HCT116 (cell line): ENCODE measurements at regions not wholly inside any gene's neighbourhood (a gene's known extent, or its start where the extent isn't known, plus 50 kb on each side); places are given as distances from the start of the nearest gene placed in this dataset.

ENCODE experiments used
- ATAC-seq: fragments of 200-7000 bp; cut with Tn5 transposase; 2 replicates; pipeline ENCODE4 v1.9.1; 2020; ENCODE audit warnings: mild to moderate bottlenecking, moderate library complexity
- BruUV-seq: library from RNA; stranded (reverse); fragments of 400-500 nt; replicated peaks from 2 replicates; lab custom pipeline; 2021; lab: Mats Ljungman, UMichigan
- CTCF ChIA-PET: fragments of 300-600 bp; sonication (Branson Sonifier 250); formaldehyde crosslinking; loops from one replicate; lab custom pipeline; 2021; ENCODE audit warnings: antibody characterized with exemption; lab: Charles Lee
- POLR2A ChIA-PET: fragments of 300-600, 350-600 bp; sonication (Branson Sonifier 250); formaldehyde crosslinking; loops from one replicate; lab custom pipeline; 2021; ENCODE audit warnings: antibody characterized with exemption; lab: Charles Lee
- RAD21 ChIA-PET, 2 experiments: fragments of 300-600 bp; sonication (Branson Sonifier 250); formaldehyde crosslinking; loops; one replicate each; lab custom pipeline; 2023; ENCODE audit warnings: low total read pairs in 2 of 2; ENCODE audit not compliant: uncharacterized antibody in 2 of 2, unreplicated experiment in 2 of 2, low non-redundant PET in 1 of 2; lab: Charles Lee
- DNase-seq: peaks from one replicate; pipeline ENCODE4 v3.0.0-alpha.2; 2010; ENCODE audit warnings: low read depth, low spot score
- H2AFZ ChIP-seq: fragments of 200-600 bp; shearing (Covaris generic), sonication (generic); 2 replicates; pipeline ENCODE4 v1.6.1; 2017; ENCODE audit warnings: low read depth, mixed run types, mixed read lengths, antibody characterized with exemption, low read length; ENCODE audit not compliant: poor library complexity, severe bottlenecking
- H3K27ac ChIP-seq: 2 replicates; pipeline ENCODE4 v1.5.1; 2012; ENCODE audit warnings: low read depth, low read length
- H3K27me3 ChIP-seq: fragments of 200-600 bp; sonication (generic); 2 replicates; pipeline ENCODE4 v1.6.1; 2016; ENCODE audit warnings: mixed run types, low read length, mixed read lengths; ENCODE audit not compliant: insufficient read depth
- H3K36me3 ChIP-seq, 2 experiments: fragments of 200-500 bp in 1 of 2; fragments of 200-600 bp in 1 of 2; sonication (Bioruptor generic) in 1 of 2; sonication (generic) in 1 of 2; 2 replicates each; pipeline versions ENCODE4 v1.5.1 to v1.6.1; 2014 to 2016; ENCODE audit warnings: low read length in 2 of 2, inconsistent platforms in 1 of 2, mixed read lengths in 1 of 2, mixed run types in 1 of 2; ENCODE audit not compliant: insufficient read depth in 2 of 2, control insufficient read depth in 1 of 2
- H3K4me1 ChIP-seq, 2 experiments: fragments of 200-600 bp in 1 of 2; sonication (generic) in 1 of 2; 2 replicates each; pipeline versions ENCODE4 v1.5.1 to v1.6.1; 2012 to 2017; ENCODE audit warnings: low read length in 2 of 2, inconsistent platforms in 1 of 2, mild to moderate bottlenecking in 1 of 2, mixed read lengths in 1 of 2, mixed run types in 1 of 2, moderate library complexity in 1 of 2; ENCODE audit not compliant: insufficient read depth in 2 of 2, control insufficient read depth in 1 of 2
- H3K4me2 ChIP-seq: fragments of 200-600 bp; sonication (generic); 2 replicates; pipeline ENCODE4 v1.6.1; 2017; ENCODE audit warnings: mixed run types, low read length, mixed read lengths
- H3K4me3 ChIP-seq, 2 experiments: fragments of 200-600 bp in 1 of 2; sonication (generic) in 1 of 2; replicated peaks in 1 of 2; 2 replicates each; pipeline ENCODE4 v1.5.1; 2011 to 2016; ENCODE audit warnings: low read length in 2 of 2, control low read depth in 1 of 2, low read depth in 1 of 2, mild to moderate bottlenecking in 1 of 2, mixed read lengths in 1 of 2, mixed run types in 1 of 2
- H3K79me2 ChIP-seq: fragments of 200-600 bp; sonication (generic); 2 replicates; pipeline ENCODE4 v1.6.1; 2017; ENCODE audit warnings: mild to moderate bottlenecking, mixed run types, low read length, moderate library complexity, mixed read lengths; ENCODE audit not compliant: insufficient read depth
- H3K9ac ChIP-seq: fragments of 200-600 bp; sonication (generic); 2 replicates; pipeline ENCODE4 v1.6.1; 2016; ENCODE audit warnings: low read length, mixed read lengths
- H3K9me2 ChIP-seq: fragments of 200-600 bp; sonication (generic), shearing (Covaris generic); 2 replicates; pipeline ENCODE4 v1.6.1; 2017; ENCODE audit warnings: mixed run types, mild to moderate bottlenecking, moderate library complexity; ENCODE audit not compliant: insufficient read depth
- H3K9me3 ChIP-seq, 2 experiments: fragments of 200-500 bp in 1 of 2; fragments of 200-600 bp in 1 of 2; sonication (Bioruptor generic) in 1 of 2; sonication (generic) in 1 of 2; 2 replicates each; pipeline ENCODE4 v1.6.1; 2014 to 2017; ENCODE audit warnings: low read length in 2 of 2, mixed read lengths in 2 of 2, inconsistent platforms in 1 of 2, low read depth in 1 of 2, mild to moderate bottlenecking in 1 of 2, mixed run types in 1 of 2, moderate library complexity in 1 of 2; ENCODE audit not compliant: control insufficient read depth in 1 of 2, insufficient read depth in 1 of 2
- H4K20me1 ChIP-seq: fragments of 200-600 bp; sonication (generic), shearing (Covaris generic); 2 replicates; pipeline ENCODE4 v1.6.1; 2017; ENCODE audit warnings: mixed run types, mild to moderate bottlenecking, moderate library complexity; ENCODE audit not compliant: insufficient read depth
- CBX3 ChIP-seq: IDR thresholded peaks from 2 replicates; pipeline ENCODE4 v1.6.1; 2012; ENCODE audit warnings: low read depth
- CEBPB ChIP-seq: IDR thresholded peaks from 2 replicates; pipeline ENCODE4 v1.6.1; 2012; ENCODE audit warnings: low read depth
- EGR1 ChIP-seq: IDR thresholded peaks from 2 replicates; pipeline ENCODE4 v1.6.1; 2012; ENCODE audit warnings: low read depth
- EZH2 ChIP-seq: fragments of 200-600 bp; sonication (generic); IDR thresholded peaks from 2 replicates; pipeline ENCODE4 v1.6.1; 2017; ENCODE audit warnings: antibody characterized with exemption, mixed run types
- EZH2phosphoT487 ChIP-seq: fragments of 200-600 bp; IDR thresholded peaks from 2 replicates; pipeline ENCODE4 v1.6.1; 2018; ENCODE audit warnings: antibody characterized with exemption, borderline replicate concordance
- JUND ChIP-seq: IDR thresholded peaks from 2 replicates; pipeline ENCODE4 v1.6.1; 2012
- POLR2A ChIP-seq: IDR thresholded peaks from 2 replicates; pipeline ENCODE4 v1.7.0; 2011; ENCODE audit warnings: borderline replicate concordance; ENCODE audit not compliant: insufficient read depth, insufficient read length; ENCODE audit errors: extremely low read depth
- POLR2AphosphoS5 ChIP-seq: IDR thresholded peaks from 2 replicates; pipeline ENCODE4 v1.6.1; 2011; ENCODE audit warnings: mild to moderate bottlenecking, low read depth, low read length, moderate library complexity
- REST ChIP-seq: IDR thresholded peaks from 2 replicates; pipeline ENCODE4 v1.6.1; 2012; ENCODE audit warnings: low read depth
- SP1 ChIP-seq: IDR thresholded peaks from 2 replicates; pipeline ENCODE4 v1.6.1; 2012; ENCODE audit warnings: low read depth
- SRF ChIP-seq: IDR thresholded peaks from 2 replicates; pipeline ENCODE4 v1.6.1; 2012; ENCODE audit warnings: low read depth
- YY1 ChIP-seq: IDR thresholded peaks from 2 replicates; pipeline ENCODE4 v1.6.1; 2011; ENCODE audit warnings: low read length, low read depth, moderate library complexity, mild to moderate bottlenecking; ENCODE audit not compliant: insufficient replicate concordance; ENCODE audit errors: extremely low read depth
- ZBTB33 ChIP-seq: IDR thresholded peaks from 2 replicates; pipeline ENCODE4 v1.6.1; 2011; ENCODE audit warnings: mild to moderate bottlenecking, low read length, moderate library complexity; ENCODE audit not compliant: insufficient replicate concordance; ENCODE audit errors: extremely low read depth
- ZNF274 ChIP-seq: fragments of 200-500 bp; sonication (Bioruptor generic); IDR thresholded peaks from 2 replicates; pipeline ENCODE4 v1.6.1; 2014; ENCODE audit warnings: mild to moderate bottlenecking, low read depth, low read length, inconsistent platforms
- intact Hi-C: fragments of 100-400 bp; cut with micrococcal nuclease; formaldehyde crosslinking; loops from 2 replicates; pipeline ENCODE4 v1.10.0; 2022

- Histone ChIP-seq H3K36me3 (no peaks in the 10 kb centered on the region), H3K27ac (no peak overlapping the region), H4K20me1 (no peaks in the 10 kb centered on the region), H3K9me2 (no peaks in the 10 kb centered on the region), H2AFZ (no peak overlapping the region), H3K79me2 (no peaks in the 10 kb centered on the region), H3K9me3 (no peaks in the 10 kb centered on the region), H3K9ac (no peak overlapping the region), H3K4me3 (no peak overlapping the region), H3K4me1 (no peaks in the 10 kb centered on the region), H3K27me3 (peaks cover 38% of the 10 kb centered on the region; the same call in 1 of the 2 replicates), H3K4me2 (no peak overlapping the region)
- ATAC-seq (no peak), DNase-seq (no peak)
- TF ChIP-seq EZH2 (no peak), YY1 (no peak), POLR2A (no peak), CBX3 (no peak), CEBPB (no peak), EZH2phosphoT487 (no peak), SRF (no peak), EGR1 (no peak), SP1 (no peak), ZBTB33 (no peak)
- POLR2A ChIA-PET: no interaction called here
- CTCF ChIA-PET: no interaction called here
- RAD21 ChIA-PET: no interaction called here
- BruUV-seq: no TSS peak
- intact Hi-C loops: no loop called here
Observed at GRCh38 chr2:18123577-18123976, 245.1 kb downstream of the KCNS3 start.

GRCh38 chr2:18123211-18123570 is 244.7 kb downstream of the KCNS3 start:
- CTCF ChIA-PET: no interaction called here
- no peaks in the 10 kb centered on the region for H3K36me3 ChIP-seq
- POLR2A ChIA-PET: no interaction called here
- ATAC-seq: no peak
- BruUV-seq: no TSS peak
- H3K4me1 ChIP-seq: no peaks in the 10 kb centered on the region
- peaks cover 34% of the 10 kb centered on the region; the same call in 1 of the 2 replicates for H3K27me3 ChIP-seq
- TF ChIP-seq JUND: no peak
- no peak for TF ChIP-seq POLR2A
- TF ChIP-seq REST: no peak
- no peak for TF ChIP-seq ZNF274
- TF ChIP-seq POLR2AphosphoS5: no peak
- TF ChIP-seq SRF: no peak
- TF ChIP-seq ZBTB33: no peak
- H3K27ac ChIP-seq: no peak overlapping the region
- no peak for DNase-seq
- no peak overlapping the region for H3K4me3 ChIP-seq
- H2AFZ ChIP-seq: no peak overlapping the region
- no peaks in the 10 kb centered on the region for H3K79me2 ChIP-seq
- H3K9ac ChIP-seq: no peak overlapping the region
- RAD21 ChIA-PET: no interaction called here
- no peaks in the 10 kb centered on the region for H4K20me1 ChIP-seq
- H3K9me3 ChIP-seq: no peaks in the 10 kb centered on the region
- intact Hi-C loops: no loop called here
- no peaks in the 10 kb centered on the region for H3K9me2 ChIP-seq
- H3K4me2 ChIP-seq: no peak overlapping the region
